Left kidney (tissue), 1 donor: ENCODE measurements at regions not wholly inside any gene's neighbourhood (a gene's known extent, or its start where the extent isn't known, plus 50 kb on each side); places are given as distances from the start of the nearest gene placed in this dataset.

Source experiments
- DNase-seq: peaks from one replicate; pipeline ENCODE4 v3.0.0-alpha.2; 2013

DNA sequence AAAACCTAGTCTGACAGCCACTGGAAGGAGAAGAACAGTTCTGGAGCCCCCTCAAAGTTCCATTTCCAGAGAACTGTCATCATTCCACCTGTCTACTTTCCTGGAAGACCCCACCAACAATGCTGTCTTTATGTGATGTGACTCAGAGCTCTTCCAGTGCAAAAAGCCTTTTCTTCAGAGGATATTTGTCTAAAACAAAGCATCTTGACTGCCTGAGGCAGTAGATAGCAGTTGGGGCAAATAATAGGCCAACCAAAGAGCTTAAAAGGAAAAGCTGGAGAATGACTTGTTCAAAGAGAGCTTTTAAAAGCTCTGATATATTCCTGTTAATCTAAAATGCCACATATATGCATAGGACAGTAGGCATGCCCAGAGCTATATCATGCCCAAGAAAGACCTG lies 62.6 kb downstream of the MIS18A start:
- DNase-seq: no peak

DNA sequence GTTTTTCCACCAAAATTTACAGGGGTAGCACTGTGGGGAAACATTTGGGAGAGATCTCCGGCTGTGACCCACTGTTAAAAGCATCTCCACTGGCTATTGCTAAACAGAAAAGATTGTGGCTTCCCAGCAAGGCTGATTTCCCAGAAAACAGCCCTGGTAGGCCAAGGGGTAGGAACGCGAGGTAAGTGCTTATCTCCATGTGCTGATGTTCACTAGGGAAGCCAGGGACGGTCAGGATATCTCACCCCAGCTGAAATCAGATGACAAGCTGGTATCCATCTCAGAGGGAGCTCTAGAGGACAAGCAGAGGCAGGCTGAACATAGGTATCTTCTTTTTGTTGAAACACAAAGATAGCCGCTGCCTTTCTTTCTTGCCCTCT lies 63.6 kb downstream of the MIS18A start:
- no peak for DNase-seq

DNA sequence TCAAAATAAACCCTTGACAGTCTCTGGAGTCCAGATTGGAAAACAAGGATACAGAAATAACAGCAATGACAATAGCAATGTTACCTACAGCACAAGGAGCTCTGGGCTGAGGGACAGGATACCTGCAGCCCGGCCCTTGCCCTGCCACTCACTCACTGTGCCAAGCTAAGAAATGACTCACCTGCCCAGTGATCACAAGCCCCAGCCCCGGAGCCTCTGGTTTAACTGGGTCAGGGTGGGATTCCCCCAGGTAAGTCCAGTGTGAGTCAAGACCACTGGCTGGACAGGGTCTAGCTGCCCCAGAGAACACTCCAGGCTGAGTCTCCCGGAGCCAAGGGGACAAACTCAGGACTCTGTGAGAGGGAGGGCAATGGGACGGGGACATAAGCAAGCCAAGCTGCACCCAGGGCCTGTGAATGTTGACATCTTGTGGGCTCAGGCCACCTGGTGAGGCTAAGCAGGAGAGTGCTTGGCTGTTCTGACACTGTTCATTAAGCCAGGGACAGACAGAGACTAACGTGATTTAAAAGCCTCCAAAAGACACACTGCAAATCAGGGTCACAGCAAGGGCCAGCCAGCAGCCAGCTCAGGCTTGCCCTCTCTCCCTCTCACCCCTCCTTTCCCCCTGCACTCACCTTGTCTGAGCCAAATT lies 64.1 kb downstream of the MIS18A start:
- DNase-seq: no peak

GRCh38 chr21:32212116-32212515 lies 66.7 kb downstream of the MIS18A start:
- DNase-seq: no peak

- no peak for DNase-seq
Observed at GRCh38 chr21:32211306-32211705, 67.5 kb downstream of the MIS18A start.

DNA sequence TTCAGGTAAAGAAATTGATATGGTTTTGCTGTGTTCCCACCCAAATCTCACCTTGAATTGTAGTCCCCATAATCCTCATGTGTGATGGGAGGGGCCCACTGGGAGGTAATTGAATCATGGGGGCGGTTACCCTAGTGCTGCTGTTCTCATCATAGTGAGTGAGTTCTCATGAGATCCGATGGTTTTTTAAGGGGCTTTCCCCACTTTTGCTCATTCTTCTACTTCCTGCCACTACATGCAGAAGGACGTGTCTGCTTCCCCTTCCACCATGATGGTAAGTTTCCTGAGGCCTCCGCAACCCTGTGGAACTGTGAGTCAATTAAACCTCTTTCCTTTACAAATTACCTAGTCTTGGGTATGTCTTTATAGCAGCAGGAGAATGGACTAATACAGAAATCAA lies 69.3 kb downstream of the MIS18A start:
- DNase-seq: no peak

GRCh38 chr21:32207406-32207716 lies 71.5 kb downstream of the MIS18A start:
- no peak for DNase-seq

DNA sequence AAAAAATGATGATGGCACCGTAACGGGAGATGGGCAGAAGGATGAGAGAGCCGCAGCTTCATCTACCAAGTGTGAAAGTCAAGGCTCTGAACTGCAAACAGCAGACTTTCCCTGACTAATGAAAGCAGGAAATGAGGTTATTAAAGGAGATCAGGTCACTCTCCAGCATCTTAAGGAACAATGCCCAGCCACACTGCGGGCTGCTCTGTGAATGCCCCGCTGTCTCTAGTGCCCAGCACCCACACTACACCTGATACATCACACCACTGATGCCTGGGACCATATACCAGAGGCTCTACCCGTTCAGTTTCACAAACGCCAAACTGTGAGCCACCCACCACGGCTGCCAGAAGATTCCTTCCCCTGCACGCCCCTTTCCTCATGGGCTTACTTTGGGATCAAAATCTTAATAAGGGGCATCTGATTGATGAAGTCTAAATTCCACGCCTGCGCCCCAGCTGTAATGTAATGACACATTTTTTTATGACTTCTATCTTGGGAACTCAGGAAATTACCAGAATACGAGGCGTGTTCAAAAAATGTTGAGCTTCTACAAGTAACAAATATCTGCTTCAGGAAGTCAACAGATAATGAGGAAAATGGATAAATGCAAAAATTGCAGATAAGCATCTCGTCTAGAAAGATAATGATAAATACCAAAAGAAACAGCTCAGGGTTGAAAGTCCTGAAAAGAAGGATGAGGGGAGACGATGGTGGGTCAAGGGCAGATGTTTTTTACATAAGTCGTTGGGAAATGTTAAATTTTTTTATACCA lies 72.0 kb downstream of the MIS18A start:
- DNase-seq: no peak

- no peak for DNase-seq
Observed at GRCh38 chr21:32203877-32204480, 74.9 kb downstream of the MIS18A start.

DNA sequence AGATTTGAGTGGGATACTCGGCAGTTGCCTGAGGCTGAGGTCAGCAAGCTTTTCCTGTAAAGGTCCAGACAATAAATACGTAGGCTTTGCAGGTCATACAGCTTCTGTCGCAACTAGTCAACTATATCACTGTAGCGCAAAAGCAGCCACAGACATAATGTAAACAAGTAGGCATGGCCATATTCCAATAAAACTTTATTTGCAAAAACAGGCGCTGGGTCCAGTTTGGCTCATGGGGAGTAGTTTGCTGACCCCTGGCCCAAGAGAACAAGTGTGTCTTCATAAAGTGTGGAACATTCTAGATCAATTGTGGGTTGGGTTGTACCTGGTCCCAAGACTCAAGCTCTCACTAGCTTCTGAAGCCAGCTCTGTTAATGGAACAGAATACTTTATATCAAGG lies 78.8 kb downstream of the MIS18A start:
- DNase-seq: no peak

- no peak for DNase-seq
Observed at GRCh38 chr21:32198384-32198783, 80.5 kb downstream of the MIS18A start.

- no peak for DNase-seq
Observed at GRCh38 chr21:32197896-32198295, 81.0 kb downstream of the MIS18A start.

GRCh38 chr21:32196001-32196400 lies 82.8 kb downstream of the MIS18A start:
- DNase-seq: no peak

DNA sequence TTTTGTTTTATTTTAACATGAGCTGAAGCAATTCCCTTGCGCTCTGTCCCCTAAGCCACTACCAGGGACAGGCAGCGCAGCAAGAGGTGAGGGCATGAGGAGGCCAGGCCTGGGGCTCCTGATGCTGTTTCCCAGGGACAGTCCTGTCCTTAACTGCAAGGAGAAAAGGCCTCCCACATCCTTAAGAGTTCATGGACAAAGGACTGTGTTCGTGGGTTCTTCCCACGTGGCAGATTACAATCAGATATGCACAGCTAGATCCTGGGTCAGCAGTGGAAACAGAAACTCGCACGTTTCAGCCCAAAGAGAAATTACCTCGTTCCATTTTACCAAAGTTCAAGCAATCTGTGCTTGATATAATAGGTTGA lies 85.8 kb downstream of the MIS18A start:
- DNase-seq: no peak

DNA sequence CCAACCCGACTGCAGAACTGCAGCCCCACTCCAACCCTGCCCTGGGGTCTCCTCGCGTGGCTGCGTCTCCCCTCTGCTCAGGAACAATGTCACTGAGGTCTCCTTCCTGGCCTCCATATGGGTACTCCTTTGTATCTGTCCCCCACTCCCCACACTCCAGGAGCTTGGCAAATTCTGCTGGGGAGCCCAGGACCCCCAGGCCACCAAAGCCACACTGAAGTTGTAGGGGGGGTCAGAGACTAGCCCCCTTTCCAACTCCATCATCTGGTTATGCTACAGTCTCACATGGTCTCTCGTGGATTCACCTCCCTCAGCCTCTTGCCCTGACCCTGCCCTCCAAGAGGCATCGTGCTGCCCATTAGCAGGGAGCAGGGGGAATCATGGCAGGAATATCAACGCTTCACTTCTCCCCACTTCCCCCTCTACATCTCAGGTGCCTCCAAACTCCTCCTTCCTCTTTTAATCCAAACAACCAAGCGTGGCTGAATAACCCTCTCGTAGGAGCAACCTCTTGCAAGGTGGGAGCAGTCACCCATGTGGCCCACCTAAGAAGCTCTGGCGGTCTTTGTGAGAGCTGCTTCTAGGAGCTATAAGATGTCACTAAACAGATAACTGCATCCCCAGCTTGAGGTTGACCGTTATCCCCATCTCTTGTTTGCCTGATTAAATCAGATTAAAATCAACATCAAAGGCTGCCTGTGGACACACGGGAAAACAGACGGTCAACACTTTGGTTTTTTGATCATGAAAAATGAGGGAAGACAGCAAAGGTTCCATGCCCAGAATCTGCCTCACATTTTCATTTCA lies 86.4 kb downstream of the MIS18A start:
- no peak for DNase-seq

DNA sequence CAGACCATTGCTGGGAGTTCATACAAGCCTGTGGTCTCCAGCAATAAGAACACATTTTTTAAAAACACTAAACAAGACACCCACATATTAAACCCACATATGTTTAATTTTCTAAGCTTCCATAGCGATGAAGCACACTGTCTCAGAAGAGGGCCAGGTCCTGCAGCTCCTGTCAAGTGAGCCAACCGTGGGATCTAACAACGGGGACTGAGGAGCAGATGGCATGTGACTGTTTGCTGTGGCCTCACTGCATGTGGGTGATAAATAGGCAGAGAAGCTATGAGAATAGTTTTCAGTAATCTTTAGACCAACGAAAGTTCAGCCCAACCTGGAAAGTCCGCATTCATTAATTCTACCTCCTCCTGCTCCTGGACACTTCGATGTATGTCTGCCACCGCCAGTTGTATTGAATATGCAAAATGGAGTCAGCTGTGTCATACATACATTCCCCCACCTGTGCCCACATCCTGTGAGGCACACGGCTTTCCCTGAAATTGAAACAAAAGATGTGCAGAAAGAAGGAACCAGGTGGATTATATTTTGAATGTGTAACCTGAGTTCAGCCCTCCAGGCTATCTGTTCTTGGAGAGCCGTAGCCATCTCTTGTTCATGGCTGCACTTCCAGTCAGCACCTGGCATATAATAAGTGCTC lies 88.2 kb downstream of the MIS18A start:
- DNase-seq: no peak

DNA sequence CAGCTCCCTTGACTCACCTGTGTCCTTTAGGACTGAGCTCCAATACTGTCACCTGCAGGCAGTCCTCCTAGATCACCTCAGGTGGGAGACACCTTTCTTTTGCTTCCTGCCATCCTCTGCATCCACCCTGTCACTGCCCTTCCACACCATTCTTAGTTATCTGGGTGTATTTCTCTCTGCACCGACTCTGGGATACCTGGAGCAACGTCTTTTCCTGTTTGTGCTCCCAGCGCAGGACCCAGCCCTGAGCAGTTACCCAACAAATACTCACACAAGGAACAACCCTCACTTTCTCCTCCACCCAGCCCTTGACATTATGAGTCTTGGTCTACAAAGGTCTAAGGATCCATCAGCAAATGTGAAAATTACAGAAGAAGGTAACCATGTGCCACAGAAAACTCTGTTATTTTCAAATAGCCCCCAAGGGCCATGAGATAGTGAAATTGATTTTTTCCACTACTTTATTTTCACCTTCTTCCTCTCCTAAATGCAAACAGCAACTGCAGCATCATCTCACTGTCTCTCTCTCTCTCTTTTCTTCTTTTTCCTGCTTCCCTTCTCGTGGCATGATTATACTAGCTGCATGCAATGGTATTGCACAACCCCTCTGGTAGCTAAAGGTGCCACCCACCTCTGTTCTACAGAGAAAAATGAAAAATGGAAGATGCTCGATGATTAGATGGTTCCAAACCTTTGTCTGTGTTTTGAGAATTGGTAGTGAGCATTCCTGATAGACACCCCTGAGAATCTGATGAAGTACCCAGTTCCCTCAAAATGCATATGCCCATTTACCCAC lies 89.0 kb downstream of the MIS18A start:
- no peak for DNase-seq

DNA sequence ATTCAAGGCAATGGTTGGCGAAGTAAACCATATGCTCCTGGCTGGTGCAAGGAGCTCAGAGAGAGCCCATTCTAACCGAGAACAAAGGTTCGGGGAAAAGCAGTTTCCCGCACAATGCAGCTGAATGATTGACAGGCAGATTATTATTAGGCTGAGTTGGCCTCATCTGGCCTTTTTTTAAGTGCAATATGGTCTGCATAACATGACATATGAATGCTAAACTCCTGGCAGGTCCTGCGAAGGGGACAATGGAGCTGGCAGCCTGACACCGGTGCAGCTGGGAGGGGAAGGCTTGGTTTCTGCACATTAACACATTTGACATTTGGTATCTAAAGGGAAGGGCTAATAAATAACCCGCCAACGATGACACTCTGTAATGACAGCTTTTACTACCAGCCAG lies 92.0 kb downstream of the MIS18A start:
- no peak for DNase-seq

GRCh38 chr21:32185726-32186125 lies 93.1 kb downstream of the MIS18A start:
- DNase-seq: no peak

DNA sequence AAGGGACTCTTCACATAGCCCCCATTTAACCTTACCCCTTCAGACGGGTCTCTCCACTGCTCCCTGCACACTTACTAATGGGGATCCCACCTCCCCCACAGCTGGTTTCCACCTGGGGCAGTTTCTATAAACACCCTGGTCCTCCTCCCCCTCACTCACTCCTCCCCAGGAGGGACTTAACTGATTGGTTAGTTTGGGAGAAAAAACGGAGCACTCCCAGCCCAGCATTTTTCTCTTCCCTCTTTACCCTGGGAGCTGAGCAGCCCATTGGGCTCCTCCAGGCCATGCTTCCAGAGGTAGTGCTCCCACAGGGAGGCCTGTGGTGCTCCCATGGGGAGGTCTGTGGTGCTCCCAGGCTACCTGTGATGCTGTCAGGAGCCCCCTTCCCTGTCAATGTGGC lies 93.7 kb downstream of the MIS18A start:
- no peak for DNase-seq

- no peak for DNase-seq
Observed at GRCh38 chr21:32184485-32184884, 94.4 kb downstream of the MIS18A start.

GRCh38 chr21:32184065-32184464 lies 94.8 kb downstream of the MIS18A start:
- no peak for DNase-seq
